AG09309 (cell line): ENCODE measurements at regions not wholly inside any gene's neighbourhood (a gene's known extent, or its start where the extent isn't known, plus 50 kb on each side); places are given as distances from the start of the nearest gene placed in this dataset.

Experiments used
- DNase-seq: peaks from one replicate; pipeline ENCODE4 v3.0.0-alpha.2; 2010; ENCODE audit warnings: low read depth
- H3K4me3 ChIP-seq: 2 replicates; pipeline ENCODE4 v1.5.1; 2011; ENCODE audit warnings: mild to moderate bottlenecking, low read depth, low read length, moderate library complexity; ENCODE audit not compliant: control insufficient read depth
- TF ChIP-seq, protein P1 (sequence below): IDR thresholded peaks from 2 replicates; pipeline ENCODE4 v1.5.1; 2011; ENCODE audit warnings: mild to moderate bottlenecking, low read depth, low read length, inconsistent platforms; ENCODE audit not compliant: insufficient read depth, control insufficient read depth; ENCODE audit errors: missing control alignments

DNA sequence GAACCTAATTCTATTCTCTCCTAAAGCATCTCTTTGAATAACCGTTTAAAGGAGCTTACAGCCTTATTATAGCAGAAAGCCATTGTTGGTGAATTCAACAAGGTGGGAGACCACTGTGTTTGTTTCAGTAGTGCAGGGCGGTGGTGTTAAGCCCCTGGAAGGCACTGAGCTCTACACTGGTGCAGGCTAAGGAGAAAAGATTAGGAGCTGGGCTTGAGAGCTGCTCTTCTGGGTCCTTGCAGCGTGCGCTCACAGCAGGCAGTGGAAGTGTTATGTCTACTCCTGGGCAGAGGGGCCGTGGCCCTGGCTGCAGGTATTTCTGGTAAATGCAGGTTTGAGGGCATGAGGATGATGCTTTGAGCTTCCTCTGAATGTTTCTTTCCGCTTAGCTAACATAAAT is 361.2 kb downstream of the RNF144B start:
- TF ChIP-seq, protein P1, sequence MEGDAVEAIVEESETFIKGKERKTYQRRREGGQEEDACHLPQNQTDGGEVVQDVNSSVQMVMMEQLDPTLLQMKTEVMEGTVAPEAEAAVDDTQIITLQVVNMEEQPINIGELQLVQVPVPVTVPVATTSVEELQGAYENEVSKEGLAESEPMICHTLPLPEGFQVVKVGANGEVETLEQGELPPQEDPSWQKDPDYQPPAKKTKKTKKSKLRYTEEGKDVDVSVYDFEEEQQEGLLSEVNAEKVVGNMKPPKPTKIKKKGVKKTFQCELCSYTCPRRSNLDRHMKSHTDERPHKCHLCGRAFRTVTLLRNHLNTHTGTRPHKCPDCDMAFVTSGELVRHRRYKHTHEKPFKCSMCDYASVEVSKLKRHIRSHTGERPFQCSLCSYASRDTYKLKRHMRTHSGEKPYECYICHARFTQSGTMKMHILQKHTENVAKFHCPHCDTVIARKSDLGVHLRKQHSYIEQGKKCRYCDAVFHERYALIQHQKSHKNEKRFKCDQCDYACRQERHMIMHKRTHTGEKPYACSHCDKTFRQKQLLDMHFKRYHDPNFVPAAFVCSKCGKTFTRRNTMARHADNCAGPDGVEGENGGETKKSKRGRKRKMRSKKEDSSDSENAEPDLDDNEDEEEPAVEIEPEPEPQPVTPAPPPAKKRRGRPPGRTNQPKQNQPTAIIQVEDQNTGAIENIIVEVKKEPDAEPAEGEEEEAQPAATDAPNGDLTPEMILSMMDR = no peak
- H3K4me3 ChIP-seq = no peak overlapping the region
- DNase-seq = no peak

DNA sequence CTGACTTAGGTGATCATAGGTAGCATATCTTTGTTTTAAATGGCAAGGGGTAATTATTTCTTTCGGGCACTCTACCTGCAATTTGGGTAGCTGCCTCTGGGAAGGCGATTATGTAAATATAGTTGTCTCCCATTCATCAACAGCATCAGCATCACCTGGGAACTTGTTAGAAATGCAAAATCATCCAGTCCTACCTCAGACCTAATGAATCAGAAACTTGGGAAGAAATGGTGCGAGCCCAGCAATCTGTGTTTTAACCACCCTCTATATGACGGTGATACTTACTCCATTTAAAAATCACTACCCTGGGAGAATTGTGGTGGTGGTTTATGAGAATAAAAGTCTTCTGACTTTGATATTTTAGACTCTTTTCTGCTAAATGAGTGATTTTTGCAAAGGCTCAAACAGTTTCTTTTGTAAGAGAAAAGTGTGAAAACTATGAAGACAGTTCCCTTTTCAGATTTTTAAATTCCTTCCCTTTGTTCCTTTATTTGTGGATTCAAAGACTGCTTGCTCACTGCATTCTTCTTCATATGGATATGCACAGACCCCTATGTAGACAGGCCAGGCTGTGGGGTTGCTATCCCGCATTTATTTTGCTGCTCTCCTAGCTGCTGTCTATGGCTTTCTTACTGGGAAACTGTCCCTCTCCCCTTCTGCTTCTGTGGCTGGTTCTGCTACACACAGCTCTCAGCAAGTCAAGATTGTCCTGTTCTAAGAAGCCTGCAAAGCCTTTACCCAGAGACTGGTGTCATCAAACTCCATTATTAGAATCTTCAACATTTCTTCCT is 365.3 kb downstream of the RNF144B start:
- H3K4me3 ChIP-seq = no peak overlapping the region
- TF ChIP-seq, protein P1 = no peak
- DNase-seq = no peak

DNA sequence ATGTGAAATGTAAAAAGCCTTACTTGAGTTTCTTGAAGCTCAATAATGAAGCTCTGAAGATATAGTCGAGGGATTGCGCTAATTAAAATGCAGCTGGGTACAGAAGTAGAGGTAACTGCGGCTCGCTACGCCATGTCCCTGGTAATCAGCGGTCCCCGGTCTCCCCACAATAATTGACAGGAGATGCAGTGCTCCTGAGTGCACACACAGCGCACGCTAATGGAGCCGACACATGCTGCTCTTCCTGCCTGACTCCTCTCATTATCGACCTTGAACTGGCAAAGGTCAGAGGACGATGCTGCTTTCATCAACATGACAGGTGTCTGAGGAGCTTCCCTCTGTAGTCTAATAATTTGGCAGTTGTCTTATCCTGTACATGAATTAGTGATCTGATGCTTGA is 365.9 kb downstream of the RNF144B start:
- no peak overlapping the region for H3K4me3 ChIP-seq
- DNase-seq = no peak
- TF ChIP-seq, protein P1 = no peak

DNA sequence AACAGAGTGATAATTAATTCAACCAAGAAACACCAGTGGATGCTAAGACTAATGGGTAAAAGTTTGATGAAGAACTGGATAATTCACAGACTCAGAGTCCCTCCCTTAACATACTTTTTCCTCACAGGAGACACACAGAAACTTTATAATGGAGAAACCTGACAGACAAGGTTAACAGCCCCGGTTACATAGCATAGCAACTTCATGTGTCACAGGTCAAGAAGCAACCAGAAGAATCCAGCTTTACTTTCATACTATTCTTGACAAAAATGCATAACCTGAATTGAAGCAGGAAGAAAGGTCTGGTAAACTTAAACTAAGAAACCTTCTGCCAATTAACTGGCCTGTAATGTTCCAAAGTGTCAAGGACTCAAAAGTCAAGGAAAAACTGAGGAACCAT is 375.9 kb downstream of the RNF144B start:
- H3K4me3 ChIP-seq = no peak overlapping the region
- no peak for DNase-seq
- TF ChIP-seq, protein P1 = no peak

DNA sequence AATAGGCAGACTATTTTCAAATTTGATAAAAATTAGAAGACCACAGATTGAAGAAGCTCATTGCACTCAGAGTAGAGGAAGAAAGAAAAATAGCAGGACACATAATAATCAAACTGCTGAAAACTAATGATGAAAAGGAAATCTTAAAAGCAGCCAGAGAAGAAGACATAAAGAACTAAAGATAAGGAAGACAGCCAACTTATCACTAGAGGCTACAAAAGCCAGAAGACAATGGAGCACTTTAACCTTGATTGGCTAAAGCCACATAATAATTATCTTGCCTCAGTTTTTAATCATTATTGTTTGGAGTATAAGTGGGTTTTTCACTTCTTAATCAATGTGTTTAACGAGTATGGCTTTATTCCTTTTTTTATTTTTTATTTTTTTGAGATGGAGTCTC is 397.6 kb downstream of the RNF144B start:
- no peak for DNase-seq
- TF ChIP-seq, protein P1 = no peak
- H3K4me3 ChIP-seq = no peak overlapping the region

DNA sequence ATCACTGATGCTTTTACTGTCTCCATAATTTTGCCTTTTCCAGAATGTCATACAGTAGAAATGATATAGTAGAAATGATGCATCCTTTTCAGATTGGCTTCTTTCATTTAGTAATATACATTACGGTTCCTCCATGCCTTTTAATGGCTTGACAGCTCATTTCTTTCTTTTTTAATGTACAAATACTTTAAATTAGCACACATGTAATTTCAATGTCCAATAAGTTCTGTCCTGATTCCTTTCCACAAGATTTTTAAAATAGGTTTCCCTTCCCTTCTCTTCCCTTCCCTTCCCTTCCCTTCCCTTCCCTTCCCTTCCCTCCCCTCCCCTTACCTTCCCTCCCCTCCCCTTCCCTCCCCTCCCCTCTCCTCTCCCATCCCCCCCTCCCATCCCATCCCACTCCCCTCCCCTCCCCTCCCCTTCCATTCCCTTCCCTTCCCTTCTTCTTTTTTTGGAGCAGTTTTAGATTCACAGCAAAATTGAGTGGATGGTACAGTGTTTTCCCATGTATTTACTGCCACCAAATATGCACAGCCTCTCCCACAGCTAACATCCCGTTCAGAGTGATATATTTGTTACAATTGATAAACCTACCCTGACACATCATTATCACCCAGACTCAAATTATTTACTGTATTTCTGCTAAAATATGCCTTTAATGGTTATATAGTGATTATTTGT is 398.8 kb downstream of the RNF144B start:
- no peak for DNase-seq
- TF ChIP-seq, protein P1 = no peak

More for the DNA sequence above, 398.8 kb downstream of the RNF144B start:
- no peak overlapping the region for H3K4me3 ChIP-seq
